GM12878 (cell line): ENCODE measurements at regions not wholly inside any gene's neighbourhood (a gene's known extent, or its start where the extent isn't known, plus 50 kb on each side); places are given as distances from the start of the nearest gene placed in this dataset.

Experiments
- ATAC-seq: fragments of 200-7000 bp; cut with Tn5 transposase; 3 replicates; pipeline ENCODE4 v1.9.1; 2020; ENCODE audit warnings: mild to moderate bottlenecking, moderate library complexity
- BruUV-seq: library from RNA; stranded (reverse); fragments of 400-500 nt; replicated peaks from 2 replicates; lab custom pipeline; 2021; lab: Mats Ljungman, UMichigan
- CTCF ChIA-PET: fragments of 300-600 bp; sonication (Branson Sonifier 250); formaldehyde crosslinking; extraction: SDS; loops from one replicate; lab custom pipeline; 2021; ENCODE audit warnings: inconsistent platforms; lab: Yijun Ruan, JAX
- POLR2A ChIA-PET: fragments of 350-600 bp; formaldehyde crosslinking; extraction: SDS; loops from one replicate; lab custom pipeline; 2021; ENCODE audit warnings: inconsistent platforms; lab: Charles Lee
- RAD21 ChIA-PET: fragments of 300-600 bp; sonication (Branson Sonifier 250); formaldehyde crosslinking; loops from one replicate; lab custom pipeline; 2023; ENCODE audit warnings: antibody characterized with exemption; ENCODE audit not compliant: unreplicated experiment; lab: Charles Lee
- SMC1A ChIA-PET: fragments of 300-600 bp; sonication (Branson Sonifier 250); formaldehyde crosslinking; loops from one replicate; lab custom pipeline; 2023; ENCODE audit not compliant: unreplicated experiment, uncharacterized antibody; lab: Charles Lee
- DNase-seq: peaks from one replicate; pipeline ENCODE4 v3.0.0-alpha.2; 2011; ENCODE audit warnings: low read depth, low spot score
- FAIRE-seq: peaks from 3 replicates; lab custom pipeline; 2011; peaks lifted over from hg19 to GRCh38; lab: Jason Lieb, UNC
- H2AFZ ChIP-seq: 2 replicates; pipeline ENCODE4 v1.6.0; 2011; ENCODE audit warnings: low read depth, low read length, control low read depth; ENCODE audit not compliant: control insufficient read depth
- H3K27ac ChIP-seq: 2 replicates; pipeline ENCODE4 v1.5.1; 2011; ENCODE audit warnings: control low read depth; ENCODE audit not compliant: control insufficient read depth, insufficient read depth
- H3K27me3 ChIP-seq, 2 experiments: replicated peaks in 1 of 2; 2 replicates each; pipeline versions ENCODE4 v1.6.0 to v1.6.1; 2011; ENCODE audit warnings: low read length in 1 of 2; ENCODE audit not compliant: control insufficient read depth in 2 of 2, insufficient read depth in 2 of 2
- H3K36me3 ChIP-seq, 2 experiments: 2 replicates each; pipeline ENCODE4 v1.5.1; 2011; ENCODE audit warnings: low read length in 1 of 2; ENCODE audit not compliant: control insufficient read depth in 2 of 2, insufficient read depth in 2 of 2
- H3K4me1 ChIP-seq: 2 replicates; pipeline ENCODE4 v1.6.1; 2011; ENCODE audit warnings: mild to moderate bottlenecking, low read length, moderate library complexity, mixed read lengths; ENCODE audit not compliant: control insufficient read depth, insufficient read depth
- H3K4me2 ChIP-seq: 2 replicates; pipeline ENCODE4 v1.6.0; 2011; ENCODE audit warnings: control low read depth; ENCODE audit not compliant: control insufficient read depth, insufficient read depth
- H3K4me3 ChIP-seq: fragments of 200-600 bp; sonication (generic); 2 replicates; pipeline ENCODE4 v1.5.1; 2016
- H3K79me2 ChIP-seq: 2 replicates; pipeline ENCODE4 v1.6.0; 2011; ENCODE audit warnings: low read length; ENCODE audit not compliant: control insufficient read depth, insufficient read depth
- H3K9ac ChIP-seq: 2 replicates; pipeline ENCODE4 v1.8.0; 2011; ENCODE audit warnings: low read length, control low read depth, mixed read lengths; ENCODE audit not compliant: control insufficient read depth, insufficient read depth
- H3K9me3 ChIP-seq: replicated peaks from 3 replicates; pipeline ENCODE4 v1.5.1; 2011; ENCODE audit warnings: mild to moderate bottlenecking, low read length; ENCODE audit not compliant: control insufficient read depth, insufficient read depth
- H4K20me1 ChIP-seq: 2 replicates; pipeline ENCODE4 v1.6.0; 2011; ENCODE audit not compliant: control insufficient read depth, insufficient read depth
- CBFB ChIP-seq: IDR thresholded peaks from 2 replicates; pipeline ENCODE4 v1.6.1; 2016; ENCODE audit warnings: antibody characterized with exemption, low read depth
- CBX3 ChIP-seq: fragments of 200-600 bp; sonication (generic); IDR thresholded peaks from 2 replicates; pipeline ENCODE4 v1.6.1; 2016; ENCODE audit warnings: low read depth, borderline replicate concordance
- HDAC6 ChIP-seq: fragments of 200-600 bp; sonication (generic); IDR thresholded peaks from one replicate; pipeline ENCODE4 v1.8.0; 2017; ENCODE audit warnings: antibody characterized with exemption; ENCODE audit not compliant: unreplicated experiment
- IKZF2 ChIP-seq, 2 experiments: fragments of 450-650 bp; IDR thresholded peaks; 2 replicates each; pipeline ENCODE4 v1.6.1; 2017; ENCODE audit warnings: mild to moderate bottlenecking in 2 of 2, moderate library complexity in 2 of 2
- KLF5 ChIP-seq: fragments of 450-650 bp; IDR thresholded peaks from 2 replicates; pipeline ENCODE4 v1.6.1; 2014; ENCODE audit warnings: mild to moderate bottlenecking; ENCODE audit not compliant: partially characterized antibody
- RAD21 ChIP-seq: IDR thresholded peaks from 2 replicates; pipeline ENCODE4 v1.6.1; 2011; ENCODE audit warnings: mild to moderate bottlenecking, low read depth, low read length, moderate library complexity; ENCODE audit not compliant: insufficient read depth
- RELA ChIP-seq: fragments of 450-650 bp; IDR thresholded peaks from 2 replicates; pipeline ENCODE4 v1.8.0; 2014; ENCODE audit warnings: borderline replicate concordance; ENCODE audit not compliant: partially characterized antibody
- SPI1 ChIP-seq: IDR thresholded peaks from 2 replicates; pipeline ENCODE4 v1.6.1; 2011; ENCODE audit warnings: low read depth, mild to moderate bottlenecking, low read length, moderate library complexity, borderline replicate concordance; ENCODE audit not compliant: insufficient read depth
- SRF ChIP-seq, 2 experiments: IDR thresholded peaks; 2 replicates each; pipeline ENCODE4 v1.6.1; 2011; ENCODE audit warnings: low read depth in 2 of 2, low read length in 2 of 2, mild to moderate bottlenecking in 1 of 2, moderate library complexity in 1 of 2
- SUZ12 ChIP-seq: fragments of 200-600 bp; sonication (generic); IDR thresholded peaks from one replicate; pipeline ENCODE4 v1.6.1; 2018; ENCODE audit warnings: antibody characterized with exemption, mild to moderate bottlenecking; ENCODE audit not compliant: unreplicated experiment
- WRNIP1 ChIP-seq: IDR thresholded peaks from 2 replicates; pipeline ENCODE4 v1.6.1; 2011; ENCODE audit warnings: low read depth, low read length, improper control_type of control experiment, borderline replicate concordance
- YY1 ChIP-seq: IDR thresholded peaks from 2 replicates; pipeline ENCODE4 v1.6.1; 2011; ENCODE audit warnings: low read depth, mild to moderate bottlenecking, low read length
- ZNF384 ChIP-seq: IDR thresholded peaks from 2 replicates; pipeline ENCODE4 v1.6.1; 2012; ENCODE audit warnings: low read depth, mild to moderate bottlenecking, low read length, improper control_type of control experiment, borderline replicate concordance
- ZSCAN29 ChIP-seq: fragments of 450-650 bp; IDR thresholded peaks from 2 replicates; pipeline ENCODE4 v1.6.1; 2017; ENCODE audit warnings: mild to moderate bottlenecking, moderate library complexity
- WGBS: methylation state at CpG from one replicate; pipeline ENCODE4 v1.1.6; 2016; ENCODE audit warnings: low lambda C conversion rate; ENCODE audit not compliant: insufficient replicate concordance, insufficient coverage; ENCODE audit errors: missing lambda C conversion rate; 5-methylcytosine and 5-hydroxymethylcytosine counted together
- in situ Hi-C: fragments of 300-500 bp; cut with MboI; formaldehyde crosslinking; loops from 9 replicates; pipeline ENCODE4 v1.14.3; 2018; ENCODE audit warnings: mixed read lengths
- intact Hi-C: fragments of 100-400 bp; cut with micrococcal nuclease; formaldehyde crosslinking; loops from one replicate; pipeline ENCODE4 v1.14.2; 2022; ENCODE audit not compliant: unreplicated experiment
- TF ChIP-seq, protein P1 (sequence below): IDR thresholded peaks from 2 replicates; pipeline ENCODE4 v1.6.1; 2011; ENCODE audit warnings: mild to moderate bottlenecking, low read depth, low read length, moderate library complexity; ENCODE audit not compliant: insufficient replicate concordance
- TF ChIP-seq, protein P2 (sequence below): IDR thresholded peaks from 2 replicates; pipeline ENCODE4 v1.6.1; 2012; ENCODE audit warnings: low read depth, low read length, improper control_type of control experiment

DNA sequence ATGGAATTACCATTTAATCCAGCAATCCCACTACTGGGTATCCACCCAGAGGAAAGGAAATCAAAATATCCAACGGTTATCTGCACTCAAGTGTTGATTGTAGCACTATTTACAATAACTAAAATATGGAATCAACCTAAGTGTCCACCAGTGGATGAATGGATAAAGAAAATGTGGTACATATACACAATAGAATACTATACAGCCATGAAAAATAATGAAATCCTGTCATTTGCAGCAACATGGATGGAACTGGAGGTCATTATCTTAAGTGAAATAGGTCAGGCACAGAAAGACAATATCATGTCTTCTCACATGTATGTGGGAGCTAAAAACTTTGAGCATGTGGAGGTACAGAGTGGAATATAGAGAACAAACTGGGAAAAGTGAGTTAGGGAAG lies 92.9 kb upstream of the ARHGEF7 start:
- Histone ChIP-seq H4K20me1 (no peaks in the 10 kb centered on the region), H3K9ac (no peak overlapping the region), H3K36me3 (no peaks in the 10 kb centered on the region), H3K4me3 (no peak overlapping the region), H2AFZ (no peak overlapping the region), H3K79me2 (no peaks in the 10 kb centered on the region), H3K4me1 (no peaks in the 10 kb centered on the region), H3K27ac (no peak overlapping the region), H3K9me3 (no peaks in the 10 kb centered on the region; the same call in 1 of the 3 replicates), H3K27me3 (no peaks in the 10 kb centered on the region), H3K4me2 (no peak overlapping the region)
- ChIA-PET POLR2A (no interaction called here), CTCF (no interaction called here), SMC1A (no interaction called here), RAD21 (no interaction called here)
- TF ChIP-seq, protein P1, sequence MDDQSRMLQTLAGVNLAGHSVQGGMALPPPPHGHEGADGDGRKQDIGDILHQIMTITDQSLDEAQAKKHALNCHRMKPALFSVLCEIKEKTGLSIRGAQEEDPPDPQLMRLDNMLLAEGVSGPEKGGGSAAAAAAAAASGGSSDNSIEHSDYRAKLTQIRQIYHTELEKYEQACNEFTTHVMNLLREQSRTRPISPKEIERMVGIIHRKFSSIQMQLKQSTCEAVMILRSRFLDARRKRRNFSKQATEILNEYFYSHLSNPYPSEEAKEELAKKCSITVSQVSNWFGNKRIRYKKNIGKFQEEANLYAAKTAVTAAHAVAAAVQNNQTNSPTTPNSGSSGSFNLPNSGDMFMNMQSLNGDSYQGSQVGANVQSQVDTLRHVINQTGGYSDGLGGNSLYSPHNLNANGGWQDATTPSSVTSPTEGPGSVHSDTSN: no peak
- TF ChIP-seq, protein P2, sequence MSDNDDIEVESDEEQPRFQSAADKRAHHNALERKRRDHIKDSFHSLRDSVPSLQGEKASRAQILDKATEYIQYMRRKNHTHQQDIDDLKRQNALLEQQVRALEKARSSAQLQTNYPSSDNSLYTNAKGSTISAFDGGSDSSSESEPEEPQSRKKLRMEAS: no peak
- TF ChIP-seq ZSCAN29: no peak
- no peak for TF ChIP-seq HDAC6
- TF ChIP-seq CBFB: no peak
- TF ChIP-seq IKZF2 (IDR thresholded peaks at IDR 0.05): no peak
- TF ChIP-seq CBX3: no peak
- no peak for TF ChIP-seq RAD21
- TF ChIP-seq SRF (IDR thresholded peaks at IDR 0.05; ENCODE audit: low read depth in 2 of 2, low read length in 2 of 2): no peak
- no peak for TF ChIP-seq WRNIP1
- TF ChIP-seq SUZ12: no peak
- no peak for TF ChIP-seq KLF5
- TF ChIP-seq ZNF384: no peak
- TF ChIP-seq RELA: no peak
- TF ChIP-seq SPI1: no peak
- TF ChIP-seq YY1: no peak
- intact Hi-C loops (no loop called here), in situ Hi-C loops (no loop called here)
- no peak for FAIRE-seq
- 0% methylated on average over 1 of the region's 1 CpG for WGBS
- DNase-seq: no peak
- no TSS peak for BruUV-seq
- no peak for ATAC-seq
